22Rv1 (cell line): ENCODE measurements at regions not wholly inside any gene's neighbourhood (a gene's known extent, or its start where the extent isn't known, plus 50 kb on each side); places are given as distances from the start of the nearest gene placed in this dataset.

Experiments
- H3K27ac ChIP-seq: fragments of 450-650 bp; 2 replicates; pipeline ENCODE4 v1.5.1; 2017
- ZFX ChIP-seq: fragments of 450-650 bp; IDR thresholded peaks from 2 replicates; pipeline ENCODE4 v1.6.1; 2017; ENCODE audit warnings: antibody characterized with exemption, borderline replicate concordance
- TF ChIP-seq, protein P1 (sequence below): fragments of 450-650 bp; IDR thresholded peaks from 2 replicates; pipeline ENCODE4 v1.5.1; 2017; ENCODE audit warnings: mild to moderate bottlenecking

DNA sequence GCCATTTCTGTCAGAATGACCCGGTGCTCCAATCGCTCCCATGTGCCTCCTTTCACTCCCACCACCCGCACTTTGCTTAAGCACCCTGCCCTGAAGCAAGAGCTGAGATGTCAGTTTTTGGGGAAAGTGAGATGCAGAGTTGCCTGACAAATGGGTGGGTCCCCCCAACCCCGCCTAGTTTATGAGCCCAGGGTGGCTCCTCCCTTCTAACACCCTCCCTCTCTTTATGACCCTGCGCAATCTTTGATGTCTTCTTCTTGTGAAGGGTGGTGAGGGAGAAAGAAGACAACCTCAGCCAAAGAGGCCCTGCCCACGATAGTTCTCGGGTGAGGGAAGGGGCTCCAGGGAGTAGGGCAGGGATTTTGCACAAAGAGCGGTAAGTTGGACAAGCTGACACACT is 89.5 kb upstream of the HOXC13 start:
- H3K27ac ChIP-seq: no peak overlapping the region
- TF ChIP-seq, protein P1, sequence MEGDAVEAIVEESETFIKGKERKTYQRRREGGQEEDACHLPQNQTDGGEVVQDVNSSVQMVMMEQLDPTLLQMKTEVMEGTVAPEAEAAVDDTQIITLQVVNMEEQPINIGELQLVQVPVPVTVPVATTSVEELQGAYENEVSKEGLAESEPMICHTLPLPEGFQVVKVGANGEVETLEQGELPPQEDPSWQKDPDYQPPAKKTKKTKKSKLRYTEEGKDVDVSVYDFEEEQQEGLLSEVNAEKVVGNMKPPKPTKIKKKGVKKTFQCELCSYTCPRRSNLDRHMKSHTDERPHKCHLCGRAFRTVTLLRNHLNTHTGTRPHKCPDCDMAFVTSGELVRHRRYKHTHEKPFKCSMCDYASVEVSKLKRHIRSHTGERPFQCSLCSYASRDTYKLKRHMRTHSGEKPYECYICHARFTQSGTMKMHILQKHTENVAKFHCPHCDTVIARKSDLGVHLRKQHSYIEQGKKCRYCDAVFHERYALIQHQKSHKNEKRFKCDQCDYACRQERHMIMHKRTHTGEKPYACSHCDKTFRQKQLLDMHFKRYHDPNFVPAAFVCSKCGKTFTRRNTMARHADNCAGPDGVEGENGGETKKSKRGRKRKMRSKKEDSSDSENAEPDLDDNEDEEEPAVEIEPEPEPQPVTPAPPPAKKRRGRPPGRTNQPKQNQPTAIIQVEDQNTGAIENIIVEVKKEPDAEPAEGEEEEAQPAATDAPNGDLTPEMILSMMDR: no peak
- TF ChIP-seq ZFX: no peak

DNA sequence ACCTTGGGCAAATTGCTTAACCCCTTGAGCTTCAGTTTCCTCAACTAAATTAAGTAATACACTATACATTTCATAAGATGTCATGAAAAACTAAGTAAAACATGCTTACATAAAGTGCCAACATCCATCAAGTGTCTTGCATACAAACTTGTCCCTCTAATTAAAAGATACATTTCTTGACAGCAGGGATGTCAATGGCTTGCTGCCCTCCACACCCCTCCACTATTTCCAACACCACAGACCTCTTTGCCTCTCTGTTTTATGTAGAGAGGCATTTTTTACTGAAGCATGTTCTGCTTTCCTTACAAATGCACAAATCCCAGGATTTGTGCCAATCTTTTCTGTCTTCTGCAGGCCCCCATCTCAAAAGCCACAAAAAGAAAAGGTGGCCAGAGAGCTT is 89.0 kb upstream of the HOXC13 start:
- no peak for TF ChIP-seq ZFX
- TF ChIP-seq, protein P1: no peak
- H3K27ac ChIP-seq: no peak overlapping the region

DNA sequence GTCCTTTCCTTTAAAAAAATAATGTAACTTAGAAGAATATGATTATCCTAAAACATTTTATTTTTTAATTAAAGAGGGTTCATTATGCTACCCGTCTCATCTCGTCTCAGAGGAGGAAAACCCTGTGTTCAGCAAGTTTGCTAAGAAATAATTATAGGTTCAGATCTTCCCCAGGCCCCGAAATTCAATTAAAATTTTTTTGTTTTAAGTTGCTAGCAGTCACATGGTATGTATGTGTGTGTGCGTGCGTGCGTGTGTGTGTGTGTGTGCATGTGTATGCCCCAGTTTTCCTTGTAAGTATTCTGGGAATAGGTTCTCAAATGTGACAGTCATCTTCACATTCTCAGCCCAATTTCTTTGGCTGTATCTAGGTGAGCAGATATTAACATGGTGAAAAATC is 86.6 kb upstream of the HOXC13 start:
- H3K27ac ChIP-seq: no peak overlapping the region
- TF ChIP-seq, protein P1: no peak
- no peak for TF ChIP-seq ZFX

DNA sequence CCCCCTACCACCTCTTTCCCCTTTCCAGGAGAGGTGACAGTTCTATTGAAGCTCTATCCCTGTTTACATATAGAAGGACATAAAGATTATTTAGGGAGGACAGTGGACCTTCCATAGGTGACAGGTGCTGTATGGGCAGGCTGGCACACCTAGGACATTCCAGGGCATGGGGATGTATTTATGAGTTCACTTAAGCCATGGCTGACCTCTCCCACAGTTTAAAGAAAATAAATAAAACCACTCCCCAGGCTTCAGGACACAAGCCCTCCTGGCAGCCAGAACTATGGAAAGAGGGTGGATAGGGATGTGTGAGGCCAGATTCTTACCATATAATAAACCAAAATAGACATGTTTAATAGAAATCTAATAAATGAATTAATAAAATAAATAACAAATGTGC is 85.6 kb upstream of the HOXC13 start:
- H3K27ac ChIP-seq: no peak overlapping the region

DNA sequence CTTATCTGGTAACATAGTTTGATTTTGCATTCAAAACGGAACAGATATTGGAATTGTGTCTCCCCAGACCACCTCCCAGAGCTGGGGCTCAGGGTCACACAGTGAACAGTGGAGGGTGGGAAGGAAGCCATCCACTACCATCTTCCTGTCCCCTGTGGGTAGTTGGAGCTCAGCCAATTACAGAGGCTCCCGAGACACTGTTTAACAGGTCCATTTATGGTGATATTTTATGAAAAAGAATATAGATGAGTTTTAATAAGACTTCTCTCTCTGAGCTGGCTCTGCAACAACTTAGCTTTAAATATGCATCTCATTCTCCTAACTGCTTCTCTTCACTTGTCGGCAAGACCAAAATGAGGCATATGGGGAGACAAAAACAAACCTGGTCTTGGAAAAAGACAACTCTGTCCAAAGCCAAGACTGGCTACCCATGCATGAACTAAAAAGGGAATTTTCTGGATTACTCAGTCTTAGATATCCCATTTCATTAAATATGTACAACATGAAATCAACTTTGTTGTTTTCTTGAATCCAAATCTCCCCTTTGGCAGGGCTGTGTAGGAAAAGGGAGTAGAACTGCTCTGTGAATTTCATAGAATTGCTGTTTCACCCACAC is 83.8 kb upstream of the HOXC13 start:
- TF ChIP-seq, protein P1: no peak
- H3K27ac ChIP-seq: no peak overlapping the region

More for the DNA sequence above, 85.6 kb upstream of the HOXC13 start:
- TF ChIP-seq, protein P1: no peak

DNA sequence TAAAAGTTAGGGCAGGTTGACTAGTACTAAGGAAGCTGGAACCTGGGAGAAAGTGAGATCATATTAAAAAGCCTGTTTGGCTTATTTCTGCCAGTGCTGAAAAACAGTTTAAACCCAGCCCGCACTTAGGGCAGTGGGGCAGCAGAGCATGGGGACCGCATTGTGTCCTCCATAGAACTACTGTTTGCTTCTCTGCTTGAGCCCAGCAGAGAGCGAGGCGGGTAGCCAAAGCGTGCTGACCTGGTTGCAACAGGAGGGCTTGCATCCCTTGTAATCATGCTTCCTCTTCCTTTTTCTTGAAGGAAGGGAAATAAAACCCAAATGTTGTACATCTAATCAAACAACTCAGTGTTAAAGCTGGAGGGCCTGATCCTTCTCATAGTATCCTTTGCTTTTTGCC is 82.5 kb upstream of the HOXC13 start:
- no peak overlapping the region for H3K27ac ChIP-seq
- no peak for TF ChIP-seq ZFX
- TF ChIP-seq, protein P1: no peak

DNA sequence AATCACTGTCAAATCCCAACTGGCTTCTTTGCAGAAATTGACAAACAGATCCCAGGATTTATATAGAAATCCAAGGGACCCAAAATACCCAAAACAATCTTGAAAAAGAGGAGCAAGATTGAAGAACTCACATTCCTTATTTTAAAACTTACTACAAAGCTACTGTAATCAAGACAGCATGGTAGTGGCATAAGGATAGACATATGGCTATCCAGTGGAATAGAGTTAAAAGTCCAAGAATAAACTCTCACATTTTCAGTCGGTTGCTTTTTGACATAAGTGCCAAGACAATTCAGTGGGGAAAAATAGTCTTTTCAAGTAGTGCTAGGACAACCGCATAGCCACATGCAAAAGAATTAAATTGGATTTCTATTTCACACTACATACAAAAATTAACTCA is 81.0 kb upstream of the HOXC13 start:
- no peak for TF ChIP-seq ZFX
- TF ChIP-seq, protein P1: no peak
- no peak overlapping the region for H3K27ac ChIP-seq
